Loucy (cell line): ENCODE measurements at regions not wholly inside any gene's neighbourhood (a gene's known extent, or its start where the extent isn't known, plus 50 kb on each side); places are given as distances from the start of the nearest gene placed in this dataset.

Source experiments
- H2AFZ ChIP-seq: fragments of 200-600 bp; sonication (generic); 2 replicates; pipeline ENCODE4 v1.6.0; 2016; ENCODE audit warnings: antibody characterized with exemption, mild to moderate bottlenecking, low read length, moderate library complexity
- H3F3A ChIP-seq: fragments of 200-600 bp; 2 replicates; pipeline ENCODE4 v1.6.0; 2016; ENCODE audit warnings: antibody characterized with exemption, low read depth, mild to moderate bottlenecking
- H3K27me3 ChIP-seq: fragments of 200-600 bp; sonication (generic); 2 replicates; pipeline ENCODE4 v1.6.1; 2014; ENCODE audit warnings: low read length, mild to moderate bottlenecking; ENCODE audit not compliant: insufficient read depth, poor library complexity, severe bottlenecking
- H3K36me3 ChIP-seq: fragments of 200-600 bp; sonication (generic); 2 replicates; pipeline ENCODE4 v1.6.1; 2016; ENCODE audit warnings: low read length; ENCODE audit not compliant: insufficient read depth
- H3K4me1 ChIP-seq: fragments of 200-600 bp; sonication (generic); 2 replicates; pipeline ENCODE4 v1.5.1; 2014; ENCODE audit warnings: low read length, mild to moderate bottlenecking; ENCODE audit not compliant: insufficient read depth, poor library complexity, severe bottlenecking
- H3K4me2 ChIP-seq: fragments of 200-600 bp; sonication (generic); 2 replicates; pipeline ENCODE4 v1.6.0; 2014; ENCODE audit warnings: antibody characterized with exemption, low read length, low read depth, mild to moderate bottlenecking; ENCODE audit not compliant: poor library complexity, severe bottlenecking
- H3K4me3 ChIP-seq: fragments of 200-600 bp; sonication (generic); 2 replicates; pipeline ENCODE4 v1.5.1; 2014; ENCODE audit warnings: low read length, mild to moderate bottlenecking, mixed read lengths; ENCODE audit not compliant: poor library complexity, severe bottlenecking
- H3K79me2 ChIP-seq: fragments of 200-600 bp; sonication (generic); 2 replicates; pipeline ENCODE4 v1.6.1; 2014; ENCODE audit warnings: low read length; ENCODE audit not compliant: insufficient read depth
- H3K9ac ChIP-seq: fragments of 200-600 bp; sonication (generic); 2 replicates; pipeline ENCODE4 v1.6.0; 2014; ENCODE audit warnings: mild to moderate bottlenecking, low read depth, low read length, moderate library complexity; ENCODE audit not compliant: poor library complexity, severe bottlenecking
- H3K9me2 ChIP-seq: fragments of 200-600 bp; sonication (generic); replicated peaks from 2 replicates; pipeline ENCODE4 v1.6.1; 2016; ENCODE audit warnings: low read depth, low read length, mixed read lengths
- H3K9me3 ChIP-seq: fragments of 200-600 bp; sonication (generic); 2 replicates; pipeline ENCODE4 v1.6.1; 2014; ENCODE audit warnings: mild to moderate bottlenecking, antibody characterized with exemption, low read length, low read depth; ENCODE audit not compliant: insufficient read depth
- H4K20me1 ChIP-seq: fragments of 200-600 bp; sonication (generic); 2 replicates; pipeline ENCODE4 v1.6.0; 2014; ENCODE audit warnings: antibody characterized with exemption, low read length, mild to moderate bottlenecking; ENCODE audit not compliant: insufficient read depth, poor library complexity, severe bottlenecking
- CTCF ChIP-seq: fragments of 200-600 bp; sonication (generic); conservative IDR thresholded peaks from 2 replicates; pipeline ENCODE4 v1.5.1; 2014; ENCODE audit warnings: mild to moderate bottlenecking, antibody characterized with exemption, low read length
- EZH2phosphoT487 ChIP-seq: fragments of 200-600 bp; IDR thresholded peaks from 2 replicates; pipeline ENCODE4 v1.6.1; 2018; ENCODE audit warnings: antibody characterized with exemption, mild to moderate bottlenecking, moderate library complexity, borderline replicate concordance

- Histone ChIP-seq H3K4me3 (no peak overlapping the region), H4K20me1 (no peaks in the 10 kb centered on the region), H3K9me2 (no peaks in the 10 kb centered on the region), H3K9me3 (peaks cover 12% of the 10 kb centered on the region; the same call in 1 of the 2 replicates), H3K4me1 (no peaks in the 10 kb centered on the region), H3K27me3 (no peaks in the 10 kb centered on the region), H3F3A (no peaks in the 10 kb centered on the region), H3K9ac (no peak overlapping the region), H3K36me3 (no peaks in the 10 kb centered on the region), H3K4me2 (no peak overlapping the region), H2AFZ (no peak overlapping the region), H3K79me2 (no peaks in the 10 kb centered on the region)
- no peak for TF ChIP-seq EZH2phosphoT487
- TF ChIP-seq CTCF: no peak
Measured at GRCh38 chr3:16085410-16085809, 89.1 kb upstream of the GALNT15 start.

- Histone ChIP-seq H3K9me3 (peaks cover 11% of the 10 kb centered on the region; the same call in 1 of the 2 replicates), H2AFZ (no peak overlapping the region), H3K27me3 (no peaks in the 10 kb centered on the region), H3K4me2 (no peak overlapping the region), H3F3A (no peaks in the 10 kb centered on the region), H3K9ac (no peak overlapping the region), H3K4me1 (no peaks in the 10 kb centered on the region), H3K79me2 (no peaks in the 10 kb centered on the region), H3K9me2 (no peaks in the 10 kb centered on the region), H3K36me3 (no peaks in the 10 kb centered on the region), H3K4me3 (no peak overlapping the region), H4K20me1 (no peaks in the 10 kb centered on the region)
- TF ChIP-seq CTCF (no peak), EZH2phosphoT487 (no peak)
Measured at GRCh38 chr3:16085884-16086608, 88.4 kb upstream of the GALNT15 start.

GRCh38 chr3:16086690-16087089 lies 87.8 kb upstream of the GALNT15 start:
- Histone ChIP-seq H3K4me3 (no peak overlapping the region), H3K9me2 (no peaks in the 10 kb centered on the region), H3K79me2 (no peaks in the 10 kb centered on the region), H3K36me3 (no peaks in the 10 kb centered on the region), H3K4me2 (no peak overlapping the region), H3K9ac (no peak overlapping the region), H4K20me1 (no peaks in the 10 kb centered on the region), H3K4me1 (no peaks in the 10 kb centered on the region), H3K27me3 (no peaks in the 10 kb centered on the region), H3F3A (no peaks in the 10 kb centered on the region), H2AFZ (no peak overlapping the region), H3K9me3 (peaks cover 4% of the 10 kb centered on the region; the same call in 1 of the 2 replicates)
- no peak for TF ChIP-seq EZH2phosphoT487
- TF ChIP-seq CTCF: no peak
